ENCODE measurements at regions not wholly inside any gene's neighbourhood (a gene's known extent, or its start where the extent isn't known, plus 50 kb on each side); places are given as distances from the start of the nearest gene placed in this dataset.

GRCh38 chr17:77282524-77283515, 142.1 kb downstream of the SEC14L1 start:
- POLR2A ChIA-PET (ENCODE audit: unreplicated experiment), result interaction anchor here (0.6 kb wide), 1 partner anchor 28 kb away, joined by 4 read pairs; no protein-coding TSS in a partner anchor
- DNase-seq, result peak; percentile 32 to 40
- BruUV-seq (replicated peaks), result no TSS peak
- H3K27me3 ChIP-seq (ENCODE audit: insufficient read depth, low read depth), result no peaks in the 10 kb centered on the region
- no peaks in the 10 kb centered on the region for H3K9me3 ChIP-seq (ENCODE audit: insufficient read depth, low read depth)
- peaks cover 3% of the 10 kb centered on the region; the same call in 1 of the 2 replicates for H4K20me1 ChIP-seq (ENCODE audit: insufficient read depth)
- no peaks in the 10 kb centered on the region for H3K9me2 ChIP-seq (ENCODE audit: insufficient read depth)
- peaks cover 42% of the 10 kb centered on the region for H3K79me2 ChIP-seq (ENCODE audit: low read depth)
- H3K4me3 ChIP-seq, result peak overlapping the region; percentile 90
- CTCF ChIA-PET, result no interaction called here
- H3F3A ChIP-seq (ENCODE audit: insufficient read depth, low read depth), result peaks cover 55% of the 10 kb centered on the region
- no peaks in the 10 kb centered on the region for H3K36me3 ChIP-seq (ENCODE audit: low read depth)
- H2AFZ ChIP-seq, result no peak overlapping the region
- peaks cover 62% of the 10 kb centered on the region for H3K4me1 ChIP-seq (replicated peaks; ENCODE audit: insufficient read depth)
- intact Hi-C loops (cut with micrococcal nuclease; ENCODE audit: unreplicated experiment), result no loop called here
- peak overlapping the region; percentile 65 for H3K27ac ChIP-seq
- TF ChIP-seq EZH2 (IDR thresholded peaks at IDR 0.05; ENCODE audit: low read depth), result no peak
- TF ChIP-seq CTCF (conservative IDR thresholded peaks at IDR 0.05), result no peak
- peak overlapping the region; percentile 97 for H3K4me2 ChIP-seq

- DNase-seq, result no peak
- Histone ChIP-seq H3K27ac (peak overlapping the region; percentile 99), H3K4me2 (peak overlapping the region; percentile 97), H3K4me3 (0 out of 2 replicates have a peak overlapping the region, but pooled peaks have one; percentile 72), H3K4me1 (replicated peaks; ENCODE audit: insufficient read depth) (peaks cover 67% of the 10 kb centered on the region), H3K9me3 (ENCODE audit: insufficient read depth, low read depth) (no peaks in the 10 kb centered on the region), H3K79me2 (ENCODE audit: low read depth) (peaks cover 52% of the 10 kb centered on the region), H4K20me1 (ENCODE audit: insufficient read depth) (peaks cover 3% of the 10 kb centered on the region; the same call in 1 of the 2 replicates), H2AFZ (no peak overlapping the region), H3K27me3 (ENCODE audit: insufficient read depth, low read depth) (no peaks in the 10 kb centered on the region), H3F3A (ENCODE audit: insufficient read depth, low read depth) (peaks cover 62% of the 10 kb centered on the region), H3K9me2 (ENCODE audit: insufficient read depth) (no peaks in the 10 kb centered on the region), H3K36me3 (ENCODE audit: low read depth) (no peaks in the 10 kb centered on the region)
- TF ChIP-seq EZH2 (IDR thresholded peaks at IDR 0.05; ENCODE audit: low read depth) (no peak), CTCF (conservative IDR thresholded peaks at IDR 0.05) (no peak)
- intact Hi-C loops (cut with micrococcal nuclease; ENCODE audit: unreplicated experiment), result no loop called here
- CTCF ChIA-PET, result no interaction called here
- BruUV-seq (replicated peaks), result no TSS peak
- POLR2A ChIA-PET (ENCODE audit: unreplicated experiment), result no interaction called here
Measured at GRCh38 chr17:77284023-77284617, 143.4 kb downstream of the SEC14L1 start.

- Histone ChIP-seq H3K79me2 (ENCODE audit: low read depth) (peaks cover 66% of the 10 kb centered on the region), H3K27ac (peak overlapping the region; percentile 99), H3K4me2 (peak overlapping the region; percentile 97), H4K20me1 (ENCODE audit: insufficient read depth) (peaks cover 3% of the 10 kb centered on the region; the same call in 1 of the 2 replicates), H3K36me3 (ENCODE audit: low read depth) (no peaks in the 10 kb centered on the region), H2AFZ (no peak overlapping the region), H3K4me1 (replicated peaks; ENCODE audit: insufficient read depth) (peaks cover 63% of the 10 kb centered on the region), H3F3A (ENCODE audit: insufficient read depth, low read depth) (peaks cover 51% of the 10 kb centered on the region), H3K9me3 (ENCODE audit: insufficient read depth, low read depth) (no peaks in the 10 kb centered on the region), H3K9me2 (ENCODE audit: insufficient read depth) (no peaks in the 10 kb centered on the region), H3K27me3 (ENCODE audit: insufficient read depth, low read depth) (no peaks in the 10 kb centered on the region), H3K4me3 (peak overlapping the region; percentile 72; the same call in 1 of the 2 replicates)
- intact Hi-C loops (cut with micrococcal nuclease; ENCODE audit: unreplicated experiment), result loop anchor here (1.0 to 2.0 kb wide), 2 partner anchors 30 to 137 kb away; no protein-coding TSS in a partner anchor
- BruUV-seq (replicated peaks), result no TSS peak
- DNase-seq, result peak; percentile 88
- POLR2A ChIA-PET (ENCODE audit: unreplicated experiment), result interaction anchor here (0.5 to 0.6 kb wide), 3 partner anchors 16 to 37 kb away, joined by 4 to 5 read pairs (median 4); no protein-coding TSS in a partner anchor
- CTCF ChIA-PET, result interaction anchor here (0.6 to 0.7 kb wide), 3 partner anchors 20 to 559 kb away, joined by 3 to 5 read pairs (median 3); partner anchors contain the start of genes JMJD6 and METTL23
- TF ChIP-seq CTCF (conservative IDR thresholded peaks at IDR 0.05) (no peak), EZH2 (IDR thresholded peaks at IDR 0.05; ENCODE audit: low read depth) (no peak)
Measured at GRCh38 chr17:77285594-77286390, 145.0 kb downstream of the SEC14L1 start.
